HEK293 (cell line): ENCODE measurements at regions not wholly inside any gene's neighbourhood (a gene's known extent, or its start where the extent isn't known, plus 50 kb on each side); places are given as distances from the start of the nearest gene placed in this dataset.

ENCODE experiments used
- CTCF ChIA-PET: fragments of 350-600 bp; formaldehyde crosslinking; extraction: SDS; loops from one replicate; lab custom pipeline; 2021; ENCODE audit warnings: antibody characterized with exemption; lab: Yijun Ruan, JAX
- POLR2A ChIA-PET: fragments of 300-600 bp; formaldehyde crosslinking; extraction: SDS; loops from one replicate; lab custom pipeline; 2020; ENCODE audit warnings: antibody characterized with exemption, inconsistent platforms; lab: Yijun Ruan, JAX
- H3K27ac ChIP-seq: fragments of 200-500 bp; sonication (Bioruptor generic); 2 replicates; pipeline ENCODE4 v1.5.1; 2014; ENCODE audit warnings: low read depth, low read length, control low read depth, inconsistent platforms; ENCODE audit errors: extremely low read depth
- H3K36me3 ChIP-seq, 2 experiments: fragments of 200-500 bp in 1 of 2; sonication (Bioruptor generic) in 1 of 2; 1 replicate in 1 of 2; 2 replicates in 1 of 2; pipeline ENCODE4 v1.5.1; 2014 to 2017; ENCODE audit warnings: inconsistent platforms in 2 of 2, low read length in 2 of 2; ENCODE audit not compliant: control insufficient read depth in 2 of 2, insufficient read depth in 1 of 2
- H3K4me1 ChIP-seq: fragments of 200-500 bp; sonication (Bioruptor generic); 2 replicates; pipeline ENCODE4 v1.5.1; 2014; ENCODE audit warnings: mild to moderate bottlenecking, low read length, inconsistent platforms; ENCODE audit not compliant: control insufficient read depth, insufficient read depth
- H3K4me3 ChIP-seq: 2 replicates; pipeline ENCODE4 v1.5.1; 2011; ENCODE audit warnings: low read depth, mild to moderate bottlenecking, control low read depth, low read length, moderate library complexity
- H3K9me3 ChIP-seq: fragments of 200-500 bp; sonication (Bioruptor generic); 2 replicates; pipeline ENCODE4 v1.5.1; 2014; ENCODE audit warnings: low read depth, low read length, inconsistent platforms; ENCODE audit not compliant: control insufficient read depth, insufficient read depth
- GLIS2 ChIP-seq: fragments of 450-650 bp; formaldehyde crosslinking; IDR thresholded peaks from 2 replicates; pipeline ENCODE4 v1.5.1; 2016; ENCODE audit warnings: missing biosample characterization, missing genetic modification characterization
- KLF10 ChIP-seq: fragments of 450-650 bp; IDR thresholded peaks from 2 replicates; pipeline ENCODE4 v1.5.1; 2018; ENCODE audit warnings: missing biosample characterization, mild to moderate bottlenecking, missing genetic modification characterization
- REPIN1 ChIP-seq: fragments of 450-650 bp; formaldehyde crosslinking; IDR thresholded peaks from 2 replicates; pipeline ENCODE4 v1.5.1; 2017; ENCODE audit warnings: missing biosample characterization, missing genetic modification characterization, low read depth
- SP2 ChIP-seq: fragments of 450-650 bp; formaldehyde crosslinking; IDR thresholded peaks from 2 replicates; pipeline ENCODE4 v1.5.1; 2016; ENCODE audit warnings: missing biosample characterization, missing genetic modification characterization
- TRIM28 ChIP-seq: IDR thresholded peaks from 2 replicates; pipeline ENCODE4 v1.6.1; 2011; ENCODE audit warnings: low read length, control low read depth, borderline replicate concordance
- ZEB2 ChIP-seq: fragments of 450-650 bp; formaldehyde crosslinking; IDR thresholded peaks from 2 replicates; pipeline ENCODE4 v1.5.1; 2016; ENCODE audit warnings: missing biosample characterization, missing genetic modification characterization
- ZFP3 ChIP-seq: fragments of 450-650 bp; formaldehyde crosslinking; IDR thresholded peaks from 2 replicates; pipeline ENCODE4 v1.5.1; 2016; ENCODE audit warnings: low read depth, missing biosample characterization, missing genetic modification characterization
- ZNF121 ChIP-seq: fragments of 450-650 bp; formaldehyde crosslinking; IDR thresholded peaks from 2 replicates; pipeline ENCODE4 v1.5.1; 2016; ENCODE audit warnings: missing biosample characterization, missing genetic modification characterization
- ZNF140 ChIP-seq: fragments of 450-650 bp; formaldehyde crosslinking; IDR thresholded peaks from 2 replicates; pipeline ENCODE4 v1.5.1; 2016; ENCODE audit warnings: missing biosample characterization, missing genetic modification characterization
- ZNF169 ChIP-seq: fragments of 450-650 bp; formaldehyde crosslinking; IDR thresholded peaks from 2 replicates; pipeline ENCODE4 v1.5.1; 2016; ENCODE audit warnings: missing biosample characterization, missing genetic modification characterization
- ZNF174 ChIP-seq: fragments of 450-650 bp; formaldehyde crosslinking; IDR thresholded peaks from 2 replicates; pipeline ENCODE4 v1.5.0; 2017; ENCODE audit warnings: missing biosample characterization, mild to moderate bottlenecking, missing genetic modification characterization
- ZNF202 ChIP-seq: fragments of 450-650 bp; formaldehyde crosslinking; IDR thresholded peaks from 2 replicates; pipeline ENCODE4 v1.5.1; 2016; ENCODE audit warnings: missing biosample characterization, missing genetic modification characterization, borderline replicate concordance
- ZNF24 ChIP-seq: fragments of 450-650 bp; formaldehyde crosslinking; IDR thresholded peaks from 2 replicates; pipeline ENCODE4 v1.5.1; 2016; ENCODE audit warnings: missing biosample characterization, missing genetic modification characterization
- ZNF324 ChIP-seq: fragments of 450-650 bp; formaldehyde crosslinking; IDR thresholded peaks from 2 replicates; pipeline ENCODE4 v1.5.1; 2016; ENCODE audit warnings: missing biosample characterization, missing genetic modification characterization
- ZNF366 ChIP-seq: fragments of 450-650 bp; formaldehyde crosslinking; conservative IDR thresholded peaks from 2 replicates; pipeline ENCODE4 v1.5.1; 2016; ENCODE audit warnings: missing biosample characterization, missing genetic modification characterization
- ZNF37A ChIP-seq: fragments of 450-650 bp; IDR thresholded peaks from 2 replicates; pipeline ENCODE4 v1.5.1; 2018; ENCODE audit warnings: missing biosample characterization, missing genetic modification characterization
- ZNF394 ChIP-seq: fragments of 450-650 bp; formaldehyde crosslinking; IDR thresholded peaks from 2 replicates; pipeline ENCODE4 v1.5.1; 2016; ENCODE audit warnings: missing biosample characterization, missing genetic modification characterization, mild to moderate bottlenecking, moderate library complexity, borderline replicate concordance
- ZNF404 ChIP-seq: fragments of 450-650 bp; formaldehyde crosslinking; IDR thresholded peaks from 2 replicates; pipeline ENCODE4 v1.5.1; 2017; ENCODE audit warnings: missing biosample characterization, missing genetic modification characterization
- ZNF518A ChIP-seq: fragments of 450-650 bp; formaldehyde crosslinking; conservative IDR thresholded peaks from 2 replicates; pipeline ENCODE4 v1.5.1; 2016; ENCODE audit warnings: low read depth, missing biosample characterization, missing genetic modification characterization
- ZNF521 ChIP-seq: fragments of 450-650 bp; formaldehyde crosslinking; IDR thresholded peaks from 2 replicates; pipeline ENCODE4 v1.5.1; 2017; ENCODE audit warnings: missing biosample characterization, mild to moderate bottlenecking, missing genetic modification characterization
- ZNF571 ChIP-seq: fragments of 450-650 bp; formaldehyde crosslinking; IDR thresholded peaks from 2 replicates; pipeline ENCODE4 v1.5.0; 2017; ENCODE audit warnings: missing biosample characterization, missing genetic modification characterization
- ZNF600 ChIP-seq: fragments of 450-650 bp; formaldehyde crosslinking; IDR thresholded peaks from 2 replicates; pipeline ENCODE4 v1.5.1; 2016; ENCODE audit warnings: missing biosample characterization, missing genetic modification characterization
- ZNF670 ChIP-seq: fragments of 450-650 bp; formaldehyde crosslinking; IDR thresholded peaks from 2 replicates; pipeline ENCODE4 v1.5.1; 2016; ENCODE audit warnings: missing biosample characterization, missing genetic modification characterization, low read depth
- ZNF843 ChIP-seq: fragments of 450-650 bp; formaldehyde crosslinking; IDR thresholded peaks from 2 replicates; pipeline ENCODE4 v1.5.1; 2016; ENCODE audit warnings: missing biosample characterization, missing genetic modification characterization
- ZXDB ChIP-seq: fragments of 450-650 bp; formaldehyde crosslinking; IDR thresholded peaks from 2 replicates; pipeline ENCODE4 v1.5.1; 2016; ENCODE audit warnings: missing biosample characterization, missing genetic modification characterization
- TF ChIP-seq, protein P1 (sequence below): fragments of 450-650 bp; formaldehyde crosslinking; IDR thresholded peaks from 2 replicates; pipeline ENCODE4 v1.5.1; 2016; ENCODE audit warnings: missing biosample characterization, missing genetic modification characterization
- TF ChIP-seq, protein P2 (sequence below): fragments of 450-650 bp; formaldehyde crosslinking; IDR thresholded peaks from 2 replicates; pipeline ENCODE4 v1.5.1; 2016; ENCODE audit warnings: missing biosample characterization, missing genetic modification characterization

DNA sequence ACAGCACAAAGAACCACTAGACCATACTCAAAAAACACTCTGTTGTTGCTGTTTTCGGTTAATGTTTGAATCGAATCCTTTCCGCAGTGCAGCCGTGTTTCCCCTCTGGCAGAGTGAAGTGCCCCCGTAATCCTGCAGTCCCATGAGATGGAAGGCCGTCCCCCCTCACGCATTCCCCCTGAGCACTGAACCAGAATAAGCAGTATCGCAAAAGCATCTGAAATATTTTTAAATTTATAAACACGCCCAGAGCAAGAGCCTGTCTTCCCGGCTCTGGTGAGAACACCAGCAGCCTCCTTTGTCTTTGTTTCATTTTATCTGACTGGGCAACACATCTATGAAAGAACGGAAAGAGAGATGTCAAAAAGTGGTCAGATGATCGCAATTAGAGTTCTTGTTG lies 121.0 kb upstream of the ADAMTS18 start:
- TF ChIP-seq GLIS2 (tag by site-specific recombination) (no peak), ZNF518A (tag by site-specific recombination) (no peak), ZNF37A (tag by site-specific recombination) (no peak), ZNF843 (tag by site-specific recombination) (no peak), ZNF324 (no peak), ZXDB (tag by site-specific recombination) (no peak), ZNF404 (tag by site-specific recombination) (no peak), ZNF571 (tag by site-specific recombination) (no peak), ZNF366 (tag by site-specific recombination) (no peak)
- ChIA-PET POLR2A (no interaction called here), CTCF (no interaction called here)
- H3K9me3 ChIP-seq: no peaks in the 10 kb centered on the region
- H3K27ac ChIP-seq: no peak overlapping the region
- no peak overlapping the region for H3K4me3 ChIP-seq
- no peaks in the 10 kb centered on the region for H3K4me1 ChIP-seq
- no peaks in the 10 kb centered on the region for H3K36me3 ChIP-seq

GRCh38 chr16:77556201-77556873 lies 121.5 kb upstream of the ADAMTS18 start:
- H3K4me3 ChIP-seq: no peak overlapping the region
- TF ChIP-seq ZNF600 (tag by site-specific recombination) (no peak), ZNF24 (tag by site-specific recombination) (no peak), ZEB2 (tag by site-specific recombination) (no peak), ZNF169 (no peak), ZNF670 (tag by site-specific recombination) (no peak), ZNF521 (no peak), ZNF140 (tag by site-specific recombination) (no peak), REPIN1 (tag by site-specific recombination) (no peak), TRIM28 (no peak), ZNF174 (no peak), ZFP3 (tag by site-specific recombination) (no peak), KLF10 (tag by site-specific recombination) (no peak), ZNF202 (tag by site-specific recombination) (no peak), ZNF394 (no peak), ZNF121 (tag by site-specific recombination) (no peak), ZNF571 (tag by site-specific recombination) (no peak), SP2 (tag by site-specific recombination) (no peak)
- TF ChIP-seq, protein P1, sequence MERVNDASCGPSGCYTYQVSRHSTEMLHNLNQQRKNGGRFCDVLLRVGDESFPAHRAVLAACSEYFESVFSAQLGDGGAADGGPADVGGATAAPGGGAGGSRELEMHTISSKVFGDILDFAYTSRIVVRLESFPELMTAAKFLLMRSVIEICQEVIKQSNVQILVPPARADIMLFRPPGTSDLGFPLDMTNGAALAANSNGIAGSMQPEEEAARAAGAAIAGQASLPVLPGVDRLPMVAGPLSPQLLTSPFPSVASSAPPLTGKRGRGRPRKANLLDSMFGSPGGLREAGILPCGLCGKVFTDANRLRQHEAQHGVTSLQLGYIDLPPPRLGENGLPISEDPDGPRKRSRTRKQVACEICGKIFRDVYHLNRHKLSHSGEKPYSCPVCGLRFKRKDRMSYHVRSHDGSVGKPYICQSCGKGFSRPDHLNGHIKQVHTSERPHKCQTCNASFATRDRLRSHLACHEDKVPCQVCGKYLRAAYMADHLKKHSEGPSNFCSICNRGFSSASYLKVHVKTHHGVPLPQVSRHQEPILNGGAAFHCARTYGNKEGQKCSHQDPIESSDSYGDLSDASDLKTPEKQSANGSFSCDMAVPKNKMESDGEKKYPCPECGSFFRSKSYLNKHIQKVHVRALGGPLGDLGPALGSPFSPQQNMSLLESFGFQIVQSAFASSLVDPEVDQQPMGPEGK (tag by site-specific recombination): no peak
- TF ChIP-seq, protein P2, sequence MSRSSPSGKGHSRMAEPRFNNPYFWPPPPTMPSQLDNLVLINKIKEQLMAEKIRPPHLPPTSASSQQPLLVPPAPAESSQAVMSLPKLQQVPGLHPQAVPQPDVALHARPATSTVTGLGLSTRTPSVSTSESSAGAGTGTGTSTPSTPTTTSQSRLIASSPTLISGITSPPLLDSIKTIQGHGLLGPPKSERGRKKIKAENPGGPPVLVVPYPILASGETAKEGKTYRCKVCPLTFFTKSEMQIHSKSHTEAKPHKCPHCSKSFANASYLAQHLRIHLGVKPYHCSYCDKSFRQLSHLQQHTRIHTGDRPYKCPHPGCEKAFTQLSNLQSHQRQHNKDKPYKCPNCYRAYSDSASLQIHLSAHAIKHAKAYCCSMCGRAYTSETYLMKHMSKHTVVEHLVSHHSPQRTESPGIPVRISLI: no peak
- no peaks in the 10 kb centered on the region for H3K4me1 ChIP-seq
- ChIA-PET CTCF (no interaction called here), POLR2A (no interaction called here)
- no peaks in the 10 kb centered on the region for H3K9me3 ChIP-seq
- no peaks in the 10 kb centered on the region for H3K36me3 ChIP-seq
- no peak overlapping the region for H3K27ac ChIP-seq
